ENCODE measurements at regions not wholly inside any gene's neighbourhood (a gene's known extent, or its start where the extent isn't known, plus 50 kb on each side); places are given as distances from the start of the nearest gene placed in this dataset.

DNA sequence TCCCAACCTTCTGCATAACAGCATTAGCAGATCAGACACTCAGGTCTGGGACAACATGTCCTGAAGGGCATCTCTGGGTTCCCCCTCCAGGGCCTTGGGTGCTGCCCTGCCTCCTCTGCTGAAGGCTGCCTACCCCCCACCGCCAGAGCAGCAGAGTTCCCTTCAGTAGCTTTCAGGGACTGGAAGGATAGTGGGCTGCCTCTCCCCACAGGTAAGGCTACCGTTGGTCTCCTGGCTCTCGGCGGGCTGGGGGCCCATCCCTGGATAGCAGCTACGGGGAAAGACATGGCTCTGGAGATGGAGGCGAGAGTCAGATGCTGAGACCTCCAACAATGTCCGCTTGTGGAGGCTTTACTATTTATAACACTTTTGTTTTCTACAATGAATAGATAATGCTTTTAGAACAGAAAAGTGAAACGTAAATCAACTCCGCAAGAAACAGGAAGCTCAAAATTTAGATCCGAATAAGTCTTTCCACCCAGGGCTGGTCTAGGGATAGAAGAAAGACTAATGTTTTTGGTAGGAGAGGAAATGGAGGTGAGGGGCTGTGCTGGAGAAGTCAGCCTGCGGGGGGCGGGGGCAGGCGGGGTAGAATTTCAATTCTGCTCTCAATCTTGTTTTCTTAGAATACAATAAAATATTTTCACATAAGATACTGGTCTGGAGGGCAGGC is 58.4 kb downstream of the ARL4C start:
- DNase-seq, result no peak

DNA sequence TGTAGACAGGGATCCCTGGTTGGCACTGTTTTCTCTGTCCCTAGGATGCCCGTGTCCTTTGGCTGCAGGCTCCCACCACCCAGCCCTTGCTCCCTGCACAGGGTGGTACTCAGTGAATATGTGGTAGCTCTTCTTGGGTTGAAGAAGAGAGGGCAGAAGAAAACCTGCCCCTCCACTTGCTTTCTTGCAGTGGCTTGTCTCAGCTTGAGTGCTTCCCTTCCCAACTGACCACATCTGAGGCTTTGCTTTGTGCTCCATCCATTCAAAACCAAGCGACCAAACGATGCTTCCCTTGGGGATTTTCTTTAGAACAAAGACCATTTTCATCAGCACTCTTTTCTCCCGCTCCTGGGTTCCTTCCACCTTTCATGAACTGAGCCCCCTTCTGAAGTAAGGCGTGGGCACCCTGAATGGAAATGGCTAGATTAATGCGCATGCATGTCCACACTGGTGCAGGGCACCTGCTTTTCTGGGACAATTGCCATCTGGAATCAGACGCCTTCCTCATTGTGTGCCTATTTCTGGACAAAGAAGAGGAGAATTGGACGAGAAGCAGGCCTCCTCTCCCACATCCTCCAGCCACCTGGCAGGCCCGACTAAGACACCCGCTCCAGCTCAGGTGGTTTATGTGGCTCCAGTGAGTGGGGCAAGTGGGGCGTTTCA is 59.1 kb downstream of the ARL4C start:
- no peak for DNase-seq

DNA sequence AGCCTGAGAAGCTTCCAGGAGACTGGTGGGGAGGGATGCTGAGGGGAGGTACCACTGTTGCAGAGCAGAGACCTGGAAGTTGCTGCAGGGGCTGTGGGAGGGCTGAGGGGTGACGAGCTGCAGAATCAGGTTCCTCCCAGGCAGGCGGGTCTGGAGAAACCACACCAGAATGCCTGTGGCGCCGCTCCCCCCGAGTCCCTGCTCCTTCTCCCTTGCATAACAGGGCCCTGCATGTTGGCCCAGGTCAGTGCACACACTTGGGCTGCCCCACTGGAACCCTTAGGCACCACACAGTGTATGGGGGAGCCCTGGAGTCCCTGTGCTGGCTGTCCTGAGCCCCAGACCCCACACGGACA is 60.4 kb downstream of the ARL4C start:
- no peak for DNase-seq

DNA sequence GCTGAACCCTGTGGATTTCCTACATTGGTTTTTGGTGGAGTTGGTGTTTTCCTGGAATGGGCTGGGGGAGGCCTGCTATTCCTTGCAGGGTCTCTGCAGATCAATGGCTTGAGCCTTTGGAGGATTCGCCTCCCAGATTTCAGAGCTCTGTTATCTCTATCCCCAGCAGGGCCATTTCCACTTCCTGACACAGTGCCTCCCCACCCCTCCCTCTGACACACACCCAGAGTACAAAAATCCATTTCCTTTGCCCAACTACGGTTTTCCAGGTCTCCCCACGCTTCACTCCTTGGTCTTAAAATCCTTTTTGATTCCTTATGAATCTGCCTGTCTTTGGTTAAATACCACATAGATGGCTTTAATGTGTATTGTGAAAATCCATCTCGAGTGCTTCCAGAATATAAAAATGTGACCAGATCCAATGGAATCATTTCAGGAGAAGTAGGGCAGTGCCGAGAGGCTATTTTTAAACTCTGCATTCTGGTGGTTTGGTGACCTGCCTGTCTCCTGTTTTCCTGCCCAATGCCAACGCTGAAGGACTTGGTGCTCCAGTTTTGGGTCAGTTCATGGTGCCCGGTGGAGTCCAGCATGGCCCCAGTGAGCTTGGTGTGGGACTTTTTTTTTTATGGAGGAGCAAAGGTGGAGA is 60.9 kb downstream of the ARL4C start:
- DNase-seq, result no peak

DNA sequence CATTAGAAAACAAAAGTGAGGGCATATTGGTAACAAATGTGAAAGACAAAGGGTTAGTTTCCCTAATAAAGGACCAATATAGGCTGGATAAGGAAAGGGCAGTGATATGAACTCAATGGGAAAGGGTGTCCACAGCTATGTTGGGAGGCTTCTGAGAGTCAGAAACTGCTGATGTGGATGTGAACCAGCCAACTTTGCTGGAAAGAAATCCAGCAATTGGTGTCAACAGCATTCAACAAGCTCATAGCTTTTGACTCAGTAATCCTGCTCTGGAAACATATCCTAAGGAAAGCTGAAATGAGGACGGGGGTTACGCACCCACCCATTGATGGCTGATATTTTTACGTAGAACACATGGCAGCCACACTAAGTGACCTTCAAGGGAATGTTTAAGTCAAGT is 63.7 kb downstream of the ARL4C start:
- DNase-seq, result no peak

DNA sequence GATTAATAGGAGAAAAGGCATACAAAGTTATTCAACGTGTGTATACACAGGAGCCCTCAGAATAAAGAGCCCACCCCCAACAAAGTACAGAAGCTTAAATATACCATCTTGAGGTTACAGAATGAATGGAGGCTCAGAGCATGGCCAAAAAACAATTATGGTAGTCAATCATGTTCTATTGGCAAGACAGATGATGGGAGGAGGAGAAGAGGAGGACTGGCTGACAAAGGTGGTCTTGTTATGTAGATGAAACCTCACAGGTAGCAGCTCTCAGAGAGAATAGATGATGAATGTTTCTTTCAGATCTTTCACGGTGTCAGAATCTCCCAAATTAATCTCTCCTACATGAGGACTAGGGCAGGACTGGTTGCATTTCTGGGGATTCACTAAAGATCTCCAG is 66.0 kb downstream of the ARL4C start:
- no peak for DNase-seq

DNA sequence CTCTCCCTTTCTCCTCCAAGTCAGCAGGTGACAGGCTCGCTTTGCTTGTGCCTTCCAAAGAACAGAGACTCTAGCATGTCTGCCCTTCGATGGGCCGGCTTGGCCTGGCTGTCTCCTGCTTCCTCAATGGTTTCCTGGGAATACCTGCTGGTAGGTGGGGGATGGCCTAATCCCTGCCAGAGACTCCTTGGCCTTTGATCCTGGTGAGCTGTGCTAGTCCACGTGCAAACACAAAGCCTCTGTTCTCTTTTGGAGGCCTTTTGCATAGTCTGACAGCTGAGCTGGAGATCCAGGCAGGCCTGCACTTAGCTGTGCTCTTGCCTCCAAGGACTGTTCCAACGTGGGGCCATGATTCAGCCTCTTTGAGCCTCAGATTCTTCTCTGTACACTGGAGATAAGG is 67.6 kb downstream of the ARL4C start:
- no peak for DNase-seq

DNA sequence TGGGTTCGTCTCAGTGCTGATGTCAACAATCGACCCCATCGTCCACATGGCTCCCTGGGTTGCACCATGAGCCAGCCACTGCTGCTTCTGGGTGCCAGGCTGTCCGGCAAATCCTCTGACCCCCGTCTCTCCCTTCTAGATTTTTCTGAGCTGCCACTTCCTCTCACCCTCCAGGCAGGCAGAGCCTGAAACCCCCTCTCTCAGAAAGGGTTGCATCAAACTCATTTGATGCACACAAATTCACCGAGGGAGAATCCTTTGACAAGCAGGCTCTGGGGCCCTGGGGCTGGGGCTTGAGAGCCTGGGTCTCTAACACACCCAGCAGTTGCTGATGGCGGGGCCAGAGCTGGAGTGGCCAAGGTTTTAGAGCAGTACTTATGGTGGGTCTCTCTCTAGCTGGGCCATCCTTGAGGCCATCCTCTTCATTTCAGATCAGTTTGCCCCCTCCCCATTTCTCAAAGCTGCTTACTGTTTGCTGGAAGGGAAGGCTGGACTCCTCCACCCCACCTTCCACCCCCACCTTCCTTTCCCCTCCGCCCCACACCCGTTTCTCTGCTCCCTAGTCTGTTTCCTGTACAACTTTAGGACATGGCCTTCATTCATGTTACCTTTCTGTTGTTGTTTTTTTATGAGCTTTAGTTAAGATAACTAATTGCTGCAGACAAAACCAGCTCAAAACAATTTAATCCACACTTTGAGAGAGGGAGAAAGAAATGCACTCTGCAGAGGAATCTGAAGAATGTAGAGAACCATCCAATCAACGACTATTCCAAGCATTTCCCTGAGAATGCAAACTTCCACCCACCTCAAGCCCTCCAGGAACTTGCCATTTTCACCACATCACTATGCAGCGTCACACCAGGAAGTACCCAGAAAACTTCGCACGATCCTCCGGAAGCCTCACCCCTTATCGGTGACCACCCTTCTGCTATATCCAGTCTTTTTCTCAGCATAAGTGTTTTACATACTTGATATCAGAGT is 69.5 kb downstream of the ARL4C start:
- DNase-seq, result no peak

DNA sequence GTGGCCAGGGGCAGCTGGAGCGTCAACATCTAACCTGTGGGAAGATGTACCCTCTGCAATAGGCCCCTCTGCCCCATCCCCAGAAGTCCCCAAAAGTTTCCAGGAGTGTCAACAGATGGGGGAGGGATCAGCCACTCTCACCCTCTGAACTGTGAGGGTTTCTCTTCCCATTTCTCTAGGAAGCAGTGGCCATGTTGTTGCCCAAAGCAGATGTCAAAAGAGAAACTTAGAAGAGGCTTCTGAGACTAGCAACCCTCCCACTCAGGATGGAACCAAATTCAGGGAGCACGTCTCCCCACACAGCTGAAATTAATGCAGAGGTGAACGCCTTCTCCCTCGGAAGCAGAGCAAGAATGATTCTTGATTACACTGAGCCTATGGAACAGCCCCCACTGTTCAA is 70.3 kb downstream of the ARL4C start:
- DNase-seq, result no peak

DNA sequence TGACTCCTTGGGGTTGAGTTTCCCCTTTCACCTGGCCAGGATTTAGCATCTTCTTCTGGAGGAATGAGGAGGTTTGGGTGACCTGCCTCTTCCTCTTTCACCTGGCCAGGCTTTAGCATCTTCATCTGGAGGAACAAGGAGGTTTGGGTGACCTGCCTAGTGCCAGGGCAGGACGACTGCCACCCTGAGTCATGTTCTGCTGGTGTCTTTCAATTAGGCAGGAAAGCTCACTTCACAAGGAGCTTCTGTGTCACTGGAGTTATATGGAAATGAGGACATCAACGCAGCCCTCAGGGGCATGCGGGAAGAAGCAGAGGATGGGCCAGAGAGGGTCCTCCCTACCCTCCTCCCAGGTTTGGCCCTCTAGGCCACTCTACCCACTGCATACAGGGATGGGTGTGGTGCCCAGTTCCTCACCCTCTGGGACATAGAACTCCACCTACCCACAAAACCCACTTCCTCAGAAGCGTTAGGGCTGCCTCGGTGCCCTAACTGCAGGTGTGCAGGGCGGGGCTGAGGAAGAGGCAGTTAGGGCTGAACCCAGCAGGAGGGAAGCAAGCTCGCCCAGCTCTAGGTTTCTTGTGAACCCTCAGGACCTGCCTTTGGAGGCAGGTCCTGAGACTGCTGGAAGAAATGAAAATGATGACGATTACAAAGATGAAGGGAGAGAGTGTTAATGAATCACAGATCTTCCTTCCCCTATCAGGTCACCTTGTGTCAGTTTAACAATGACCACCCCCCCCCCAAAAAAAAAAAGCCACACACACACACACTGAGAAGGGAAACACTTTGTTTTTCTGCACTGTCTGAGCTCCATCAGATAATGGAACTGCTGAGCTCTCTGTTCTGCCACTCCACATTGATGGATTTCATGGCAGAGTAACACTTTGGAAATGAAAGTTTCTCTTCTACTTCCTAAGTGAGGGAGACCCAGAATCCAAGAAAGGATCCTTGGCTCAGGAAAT is 71.0 kb downstream of the ARL4C start:
- no peak for DNase-seq

DNA sequence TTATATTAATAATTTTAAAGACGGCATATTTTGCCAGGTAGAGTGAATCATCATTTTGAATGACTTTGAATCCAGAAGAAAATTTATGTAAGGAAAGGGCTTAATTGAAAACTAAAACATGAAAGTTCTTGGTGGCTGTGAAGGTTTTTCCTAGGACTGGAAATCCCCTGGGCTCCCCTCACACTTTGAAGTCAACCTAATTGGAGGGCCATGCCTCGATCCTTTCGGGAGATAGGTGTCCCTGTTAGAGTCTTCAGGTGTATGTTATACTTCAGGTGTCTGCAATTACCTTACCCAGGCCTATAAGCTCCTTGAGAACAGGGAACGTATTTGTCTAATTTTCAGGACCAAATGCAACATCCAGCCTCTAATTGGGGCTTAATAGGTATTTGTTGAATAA is 73.0 kb downstream of the ARL4C start:
- no peak for DNase-seq

DNA sequence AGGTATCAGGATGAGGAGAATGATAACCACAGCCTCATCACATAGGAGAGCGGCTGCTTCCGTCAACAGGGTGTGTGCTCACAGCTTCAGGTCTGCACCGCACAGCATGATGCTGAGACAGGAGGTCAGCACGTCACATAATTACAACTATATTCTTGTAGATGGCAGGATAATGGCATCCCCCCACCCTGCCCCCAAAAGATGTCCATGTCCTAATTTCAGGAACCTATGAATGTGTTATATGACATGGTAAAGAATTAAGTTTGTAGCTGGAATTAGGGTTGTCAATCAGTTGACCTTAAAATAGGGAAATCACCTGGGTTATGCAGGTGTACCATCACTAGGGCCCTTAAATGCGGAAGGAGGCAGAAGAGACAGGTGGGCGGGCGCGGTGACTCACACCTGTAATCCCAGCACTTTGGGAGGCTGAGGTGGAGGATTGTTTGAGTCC is 73.9 kb downstream of the ARL4C start:
- no peak for DNase-seq

DNA sequence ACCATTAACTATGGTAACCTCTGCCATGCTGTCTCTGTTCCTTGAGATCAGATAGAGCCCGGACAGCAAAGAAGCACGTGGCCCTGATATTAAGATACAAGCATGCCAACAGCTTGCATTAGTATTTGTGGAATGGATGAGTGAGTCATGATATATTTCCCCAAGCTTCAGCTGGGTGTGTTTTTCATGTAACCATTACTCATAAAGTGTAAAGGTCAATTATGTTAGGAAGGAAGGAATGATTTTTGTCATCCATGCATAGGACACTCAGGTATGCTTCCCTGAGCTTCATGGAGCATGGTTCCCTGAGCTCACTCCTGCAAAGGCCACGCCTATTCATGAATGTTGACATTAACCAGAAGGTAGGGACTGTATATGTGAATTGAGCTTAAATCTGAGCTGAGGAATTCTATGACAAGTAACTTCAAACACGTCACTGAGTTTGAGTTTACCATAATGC is 74.6 kb downstream of the ARL4C start:
- no peak for DNase-seq

DNA sequence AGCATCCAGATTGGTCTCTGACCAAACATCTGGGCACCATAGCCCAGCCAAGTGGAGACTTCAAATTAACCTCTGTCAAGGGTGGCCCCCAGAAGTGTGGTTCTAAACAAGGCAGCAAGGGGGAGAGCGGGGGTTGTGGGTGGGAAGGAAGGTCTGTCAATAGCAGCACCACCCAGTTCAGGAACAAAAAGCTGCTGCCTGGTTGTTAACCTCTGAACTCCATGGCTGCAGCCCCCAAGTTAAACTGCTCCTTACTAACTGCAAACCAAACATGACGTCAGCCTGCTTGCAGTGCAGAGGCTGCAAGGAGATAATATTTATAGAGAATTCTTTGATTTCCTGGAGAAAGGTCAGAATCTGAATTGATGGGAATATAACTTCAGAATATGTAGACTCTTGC is 76.5 kb downstream of the ARL4C start:
- no peak for DNase-seq

DNA sequence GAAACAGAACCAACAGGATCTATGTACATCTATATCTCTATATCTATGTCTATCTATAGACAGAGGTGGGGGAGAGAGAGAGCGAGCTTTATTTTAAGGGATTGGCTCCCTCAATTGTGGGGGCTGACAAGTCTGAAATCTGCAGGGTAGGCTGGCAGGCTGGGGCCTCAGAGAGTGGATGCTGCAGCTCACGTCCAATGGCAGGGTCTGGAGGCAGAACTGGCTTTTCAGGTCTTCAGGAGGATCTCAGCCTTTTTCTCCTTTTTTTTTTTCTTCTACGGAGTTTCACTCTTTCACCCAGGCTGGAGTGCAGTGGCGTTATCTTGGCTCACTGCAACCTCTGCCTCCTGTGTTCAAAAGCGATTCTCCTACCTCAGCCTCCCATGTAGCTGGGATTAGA is 77.2 kb downstream of the ARL4C start:
- no peak for DNase-seq

DNA sequence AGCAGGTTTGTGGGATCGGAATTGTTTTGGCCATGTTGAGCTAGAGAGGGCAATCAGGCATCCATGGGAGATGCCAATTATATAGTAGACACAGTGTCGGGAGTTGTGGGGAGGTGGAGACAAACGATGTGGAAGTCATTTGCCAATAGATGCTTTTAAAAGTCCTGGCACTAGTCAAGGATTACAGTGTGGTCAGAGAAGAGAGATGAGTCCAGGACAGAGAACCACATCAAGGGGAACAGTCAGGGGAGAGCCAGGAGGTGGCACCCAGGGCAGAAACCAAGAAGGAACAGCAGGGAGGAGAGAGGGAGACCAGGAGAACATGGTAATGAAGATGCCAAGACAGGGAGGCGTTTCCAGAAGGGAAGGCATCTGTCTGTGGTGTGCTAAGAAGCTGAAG is 81.2 kb downstream of the ARL4C start:
- no peak for DNase-seq

DNA sequence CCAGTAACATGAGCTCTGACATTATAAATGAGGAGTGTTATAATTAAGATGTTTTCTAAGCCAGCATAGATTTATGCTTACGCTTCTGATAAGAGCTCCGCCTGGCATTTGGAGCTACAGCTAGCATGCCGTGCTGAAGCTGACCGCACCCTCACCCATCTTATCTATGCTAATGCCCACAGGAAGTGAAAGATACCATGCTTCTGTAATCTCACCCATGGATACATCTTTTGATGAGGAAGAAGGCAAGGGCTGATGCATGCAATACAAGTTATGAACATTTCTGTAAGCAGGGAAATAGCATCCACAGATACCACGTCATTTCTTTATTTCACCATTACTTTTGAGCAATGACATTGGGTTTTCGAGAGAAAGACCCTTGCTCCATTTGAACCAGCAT is 82.3 kb downstream of the ARL4C start:
- no peak for DNase-seq

DNA sequence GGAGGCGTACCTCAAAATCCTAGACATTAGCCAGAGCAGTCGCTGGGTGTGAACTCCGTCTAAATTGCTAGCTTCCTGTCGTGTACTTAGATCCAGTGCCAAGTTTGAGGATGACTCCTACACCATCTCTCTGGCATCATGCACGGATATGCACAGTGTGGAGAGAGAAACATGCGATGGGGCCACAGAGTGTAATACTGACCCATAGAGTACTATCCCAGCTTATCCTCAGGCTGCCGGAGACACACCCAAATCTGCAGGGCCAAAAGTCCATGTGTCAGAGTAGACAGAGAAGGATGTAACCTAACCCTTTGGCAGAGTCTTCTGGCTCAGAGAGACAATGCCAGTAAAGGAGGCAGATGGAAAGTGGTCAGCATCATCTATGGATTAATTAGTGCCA is 84.2 kb downstream of the ARL4C start:
- DNase-seq, result no peak

DNA sequence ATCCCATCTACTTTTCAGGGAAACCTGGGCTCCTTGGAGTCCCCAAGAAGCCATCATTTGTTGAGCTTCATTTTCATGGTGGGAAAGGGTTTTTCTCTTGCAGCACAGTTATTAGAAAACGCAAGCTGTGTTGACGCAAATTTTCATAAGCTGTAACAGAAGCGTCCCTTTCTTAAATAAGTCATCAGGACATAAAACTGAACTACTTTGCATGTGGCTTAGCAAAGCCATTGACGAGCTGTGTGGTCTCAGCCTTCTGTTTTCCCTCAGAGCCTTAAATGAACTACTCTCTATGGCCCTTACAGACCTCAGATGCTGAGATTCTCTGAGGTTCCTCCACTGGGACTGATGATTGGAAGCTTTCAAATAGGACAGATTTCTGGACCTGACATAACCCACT is 85.1 kb downstream of the ARL4C start:
- DNase-seq, result no peak

DNA sequence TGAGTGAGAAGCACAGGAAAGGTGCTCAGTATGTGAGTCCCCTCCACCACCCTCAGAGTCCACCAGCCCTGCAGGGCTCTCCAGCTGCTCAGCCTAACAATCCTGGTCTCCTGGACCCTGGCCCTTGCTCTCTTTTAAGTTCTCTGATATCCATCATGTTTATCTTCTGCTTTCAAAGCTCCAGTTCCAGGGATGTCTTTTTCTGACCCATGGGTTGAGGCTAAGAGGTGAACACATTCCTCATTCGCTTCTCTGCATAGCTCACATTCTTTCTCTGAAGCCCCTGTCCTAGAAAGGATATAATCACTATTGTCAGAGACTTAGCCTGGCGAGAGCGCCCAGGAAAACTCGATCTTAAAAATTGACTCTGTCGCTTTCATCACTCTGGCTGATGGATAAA is 86.4 kb downstream of the ARL4C start:
- no peak for DNase-seq

DNA sequence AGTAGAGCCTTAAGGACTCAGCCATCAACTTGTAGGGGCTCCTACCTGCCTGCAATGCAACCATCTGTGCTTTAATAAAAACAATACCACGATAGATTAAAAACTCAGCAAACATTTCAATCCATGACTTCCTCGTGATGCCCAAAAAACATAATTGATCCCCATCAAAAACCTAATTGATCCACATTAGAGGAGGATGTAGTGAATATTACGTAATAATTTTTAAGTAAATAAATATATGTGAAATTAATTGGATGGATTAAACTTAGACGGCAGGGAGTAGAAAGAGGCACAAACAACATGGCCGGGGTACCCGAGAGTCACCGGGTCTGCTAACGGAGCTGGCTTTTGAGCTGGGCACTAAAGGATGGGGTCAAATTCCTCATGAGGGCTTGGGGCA is 87.3 kb downstream of the ARL4C start:
- no peak for DNase-seq

DNA sequence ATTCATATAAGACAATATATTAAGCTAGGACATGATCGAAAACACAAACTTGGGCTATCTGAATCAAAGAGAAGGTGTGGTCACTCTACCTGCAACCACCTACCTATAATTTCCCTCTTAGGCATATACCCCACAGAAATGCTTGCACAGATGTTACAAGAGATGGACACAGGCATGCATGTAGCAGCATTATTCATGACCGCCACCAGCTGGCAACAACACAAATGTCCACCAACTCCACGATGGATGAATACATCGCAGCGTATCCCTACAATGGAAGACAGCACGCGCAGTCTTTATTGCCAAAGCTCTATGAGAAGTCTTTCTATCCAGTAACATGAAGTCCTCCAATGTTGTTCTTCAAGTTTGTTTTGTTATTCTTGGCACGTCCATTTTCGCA is 90.8 kb downstream of the ARL4C start:
- no peak for DNase-seq
